NCI-H2029 (cell line): ENCODE measurements at regions not wholly inside any gene's neighbourhood (a gene's known extent, or its start where the extent isn't known, plus 50 kb on each side); places are given as distances from the start of the nearest gene placed in this dataset.
"Not testable (repeated sequence)": the region's sequence is repeated elsewhere in the genome, so short reads cannot be mapped to it uniquely, and the experiment has no call there.

Source experiments
- DNase-seq: peaks from one replicate; lab custom pipeline; 2025; lab: John Stamatoyannopoulos, UW

DNA sequence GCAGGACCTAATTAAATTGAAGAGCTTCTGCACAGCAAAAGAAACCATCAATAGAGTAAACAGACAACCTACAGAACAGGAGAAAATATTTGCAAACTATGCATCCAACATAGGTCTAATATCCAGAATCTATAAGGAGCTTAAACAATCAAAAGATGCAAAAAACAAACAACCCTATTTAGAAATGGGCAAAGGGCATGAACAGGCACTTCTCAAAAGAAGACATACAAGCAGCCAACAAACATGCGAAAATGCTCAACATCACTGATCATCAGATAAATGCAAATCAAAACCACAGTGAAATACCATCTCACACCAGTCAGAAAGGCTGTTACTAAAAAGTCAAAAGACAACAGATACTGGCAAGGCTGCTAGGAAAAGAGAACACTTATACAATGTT lies 189.2 kb downstream of the CYP26B1 start:
- not testable (repeated sequence) for DNase-seq

GRCh38 chr2:71952572-71953188 lies 195.0 kb downstream of the CYP26B1 start:
- no peak for DNase-seq

GRCh38 chr2:71951718-71952404 lies 195.8 kb downstream of the CYP26B1 start:
- no peak for DNase-seq

DNA sequence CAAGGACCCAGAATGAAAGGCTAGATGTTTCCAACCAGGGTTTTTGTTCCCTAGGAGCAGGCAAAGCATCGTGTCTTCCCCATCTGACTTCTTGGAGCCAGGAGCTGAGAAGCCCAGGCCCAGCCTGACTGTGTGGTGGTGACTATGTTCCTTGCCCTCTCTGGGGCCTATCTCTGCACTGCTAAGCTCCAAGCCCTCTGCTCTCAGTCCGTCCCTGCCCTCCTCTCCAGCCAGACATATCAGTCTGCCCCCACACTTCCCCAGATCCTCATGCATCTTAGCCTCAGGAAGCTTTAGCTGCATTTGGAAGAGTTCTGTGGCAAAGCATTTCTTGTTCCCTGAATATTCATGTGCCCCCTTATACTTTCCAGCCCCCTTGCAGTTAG lies 196.6 kb downstream of the CYP26B1 start:
- DNase-seq = no peak

DNA sequence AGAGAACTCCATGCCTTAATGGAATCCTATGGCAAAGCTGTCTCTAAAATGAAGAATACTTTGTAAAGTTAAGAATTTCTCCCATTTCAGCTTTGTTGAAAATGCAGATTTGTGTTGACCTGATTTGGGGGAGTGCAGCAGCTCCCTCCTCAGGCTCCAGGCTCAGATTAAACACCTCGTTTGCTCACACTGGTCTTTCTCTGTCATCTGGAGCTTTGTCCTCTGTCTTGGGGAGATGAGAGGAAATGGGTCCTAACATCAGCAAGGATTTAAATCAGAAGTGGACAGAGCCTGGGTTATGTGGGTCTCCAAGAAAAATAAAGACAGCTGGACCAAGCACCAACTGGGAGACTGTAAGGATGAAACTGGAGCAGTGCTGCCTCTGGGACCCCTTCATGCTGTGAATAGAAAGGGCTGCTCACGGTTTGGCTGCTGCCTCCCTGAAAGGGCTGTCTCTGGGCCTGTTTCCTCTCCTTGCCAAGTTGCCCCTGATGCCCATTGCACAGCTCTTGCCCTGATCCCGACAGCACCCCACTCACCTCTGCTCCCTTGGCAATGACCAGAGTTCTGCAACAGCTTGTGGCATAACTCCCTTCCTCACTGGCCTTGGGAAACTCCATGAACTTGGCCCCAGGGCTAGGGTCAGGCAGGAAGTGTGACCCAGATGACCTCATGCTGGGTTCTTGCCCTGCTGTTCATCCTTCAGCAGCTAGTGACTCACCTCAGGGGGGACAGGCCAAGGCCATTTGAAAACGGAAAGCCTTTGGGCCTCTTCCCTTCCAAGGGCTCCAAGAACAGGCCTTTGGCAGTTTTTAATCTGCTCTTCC lies 197.2 kb downstream of the CYP26B1 start:
- no peak for DNase-seq

GRCh38 chr2:71949537-71949798 lies 198.2 kb downstream of the CYP26B1 start:
- DNase-seq = no peak

DNA sequence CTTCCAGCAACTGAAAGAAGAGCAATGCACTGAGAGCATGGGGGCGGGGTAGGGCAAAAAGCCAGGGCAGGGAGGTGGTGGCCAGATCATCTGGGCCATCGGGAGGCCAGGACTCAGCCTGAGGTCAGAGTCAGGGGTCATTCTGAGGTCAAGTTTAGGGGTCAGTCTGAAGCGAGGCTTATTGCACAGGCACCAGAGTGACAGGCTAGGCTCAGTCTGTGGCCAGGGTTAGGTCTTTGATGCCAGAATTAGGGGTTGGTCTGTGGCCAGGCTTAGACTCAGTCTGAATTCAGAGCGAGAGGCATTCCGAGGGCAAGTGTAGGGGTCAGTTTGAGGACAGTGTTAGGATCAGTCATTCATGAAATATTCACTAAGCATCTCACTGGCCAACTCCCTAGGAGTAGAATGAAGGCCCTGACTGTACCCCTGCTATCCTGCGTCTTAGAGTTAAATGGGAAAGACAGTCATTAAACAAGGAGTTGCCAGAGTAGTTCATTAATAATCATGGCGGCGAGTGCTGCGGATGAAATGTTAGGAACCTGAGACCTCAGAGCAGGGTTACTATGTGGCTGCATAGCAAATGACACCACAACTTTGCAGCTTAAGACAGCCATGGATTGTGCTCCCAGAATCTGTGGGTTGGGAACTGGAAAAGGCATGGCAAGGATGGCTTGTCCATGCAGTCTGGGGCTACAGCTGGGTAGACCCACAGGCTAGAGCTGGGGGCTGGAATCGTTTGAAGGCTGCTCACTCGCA lies 198.7 kb downstream of the CYP26B1 start:
- no peak for DNase-seq

DNA sequence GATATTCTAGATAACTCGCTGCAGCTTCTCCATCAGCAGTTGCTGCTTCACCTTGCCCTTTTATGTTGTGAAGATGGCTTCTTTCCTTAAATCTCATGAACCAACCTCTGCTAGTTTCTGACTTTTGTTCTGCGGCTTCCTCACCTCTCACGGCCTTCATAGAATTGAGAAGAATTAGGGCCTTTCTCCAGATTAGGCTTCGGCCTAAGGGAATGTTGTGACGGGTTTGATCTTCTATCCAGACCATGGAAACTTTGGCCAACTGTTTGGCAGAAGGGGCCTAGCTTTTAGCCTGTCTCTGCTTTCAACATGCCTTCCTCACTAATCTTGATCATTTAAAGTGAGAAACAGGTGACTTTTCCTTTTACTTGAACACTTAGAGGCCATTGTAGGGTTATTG lies 199.9 kb downstream of the CYP26B1 start:
- DNase-seq = no peak

- no peak for DNase-seq
Observed at GRCh38 chr2:71945603-71945959, 202.1 kb downstream of the CYP26B1 start.

DNA sequence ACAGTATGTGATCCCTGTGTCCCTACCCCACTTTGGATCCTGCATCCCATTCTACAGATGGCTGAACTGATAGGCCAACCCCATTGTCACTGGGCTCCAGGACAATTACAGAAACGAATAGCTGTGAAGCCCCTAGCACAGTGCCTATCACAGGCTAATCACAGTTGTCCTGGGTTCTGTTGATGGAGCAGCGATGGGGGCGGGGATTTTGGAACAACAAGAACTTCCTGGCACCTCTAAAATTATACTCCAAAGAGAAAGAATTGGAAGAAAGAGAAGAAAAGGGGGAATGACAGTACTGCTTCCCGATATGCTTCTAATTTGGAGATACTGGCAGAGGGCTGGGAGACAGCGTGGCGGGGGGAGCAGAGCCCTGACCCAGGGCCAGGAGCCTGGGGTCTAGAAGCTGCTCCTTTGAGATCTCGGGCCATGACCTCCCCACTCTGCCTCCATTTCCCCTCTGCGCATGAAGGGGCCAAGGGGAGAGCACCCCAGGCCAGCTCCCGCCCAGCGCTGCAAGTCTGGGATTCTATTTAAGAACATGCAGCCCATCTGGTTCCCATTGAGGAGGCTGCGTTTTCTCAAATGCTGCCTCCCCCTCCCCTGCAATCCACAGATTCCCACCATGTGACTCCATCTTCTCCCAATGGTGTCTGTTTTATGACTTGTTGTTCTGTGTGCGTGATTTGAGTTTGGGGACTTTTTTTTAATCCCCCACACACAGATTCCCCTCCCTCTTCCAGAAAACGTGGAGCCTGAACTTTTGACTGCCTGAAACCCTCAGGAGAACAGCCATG lies 202.7 kb downstream of the CYP26B1 start:
- DNase-seq = no peak

- DNase-seq = no peak
Observed at GRCh38 chr2:71944183-71944550, 203.5 kb downstream of the CYP26B1 start.

DNA sequence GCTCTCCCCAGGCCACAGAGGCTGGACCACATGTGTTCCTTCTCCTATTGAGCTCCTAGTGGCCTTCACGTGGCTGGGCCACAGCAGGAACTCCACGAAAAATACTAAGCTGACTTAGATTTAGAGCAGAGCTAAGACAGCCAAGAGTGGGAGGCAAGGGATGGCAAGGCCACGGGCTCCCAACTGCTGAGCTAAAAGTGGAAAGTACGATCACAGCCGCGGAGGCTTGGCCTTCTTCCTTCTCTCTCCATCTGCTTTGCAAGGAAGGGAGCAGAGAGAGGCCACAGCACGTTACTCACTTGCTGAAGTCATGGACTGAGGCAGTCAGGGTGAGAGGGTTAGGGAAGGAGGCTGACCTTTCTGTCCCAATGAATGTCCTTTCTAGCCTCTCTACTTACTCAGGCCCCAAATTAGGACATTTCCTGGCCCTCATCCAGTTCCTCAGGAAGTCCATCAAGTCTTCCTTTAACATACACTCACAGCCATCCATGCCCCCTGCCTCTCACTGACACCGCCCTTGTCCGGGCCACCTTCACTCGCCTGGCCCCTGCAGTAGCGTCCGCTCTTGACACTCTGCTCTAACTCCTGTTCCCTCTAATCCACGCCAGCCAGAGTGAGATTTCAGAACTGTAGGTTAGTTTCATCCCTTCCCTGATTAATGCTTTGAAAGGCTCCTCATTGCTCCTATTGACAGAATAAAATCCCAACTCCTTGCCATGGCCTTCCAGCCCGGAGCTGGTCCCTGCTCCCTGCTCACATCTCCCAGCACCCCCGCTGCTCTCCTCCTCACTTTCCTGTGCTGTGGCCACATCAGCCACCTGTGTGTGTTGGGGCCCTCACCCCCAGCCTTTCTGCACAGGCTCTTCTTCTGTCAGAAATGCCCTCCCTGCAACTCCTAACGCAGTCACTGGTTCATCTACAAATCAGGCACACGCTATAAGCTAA lies 204.2 kb downstream of the CYP26B1 start:
- no peak for DNase-seq

GRCh38 chr2:71941726-71942525 lies 205.7 kb downstream of the CYP26B1 start:
- DNase-seq = no peak

- DNase-seq = no peak
Observed at GRCh38 chr2:71940695-71941094, 207.0 kb downstream of the CYP26B1 start.

DNA sequence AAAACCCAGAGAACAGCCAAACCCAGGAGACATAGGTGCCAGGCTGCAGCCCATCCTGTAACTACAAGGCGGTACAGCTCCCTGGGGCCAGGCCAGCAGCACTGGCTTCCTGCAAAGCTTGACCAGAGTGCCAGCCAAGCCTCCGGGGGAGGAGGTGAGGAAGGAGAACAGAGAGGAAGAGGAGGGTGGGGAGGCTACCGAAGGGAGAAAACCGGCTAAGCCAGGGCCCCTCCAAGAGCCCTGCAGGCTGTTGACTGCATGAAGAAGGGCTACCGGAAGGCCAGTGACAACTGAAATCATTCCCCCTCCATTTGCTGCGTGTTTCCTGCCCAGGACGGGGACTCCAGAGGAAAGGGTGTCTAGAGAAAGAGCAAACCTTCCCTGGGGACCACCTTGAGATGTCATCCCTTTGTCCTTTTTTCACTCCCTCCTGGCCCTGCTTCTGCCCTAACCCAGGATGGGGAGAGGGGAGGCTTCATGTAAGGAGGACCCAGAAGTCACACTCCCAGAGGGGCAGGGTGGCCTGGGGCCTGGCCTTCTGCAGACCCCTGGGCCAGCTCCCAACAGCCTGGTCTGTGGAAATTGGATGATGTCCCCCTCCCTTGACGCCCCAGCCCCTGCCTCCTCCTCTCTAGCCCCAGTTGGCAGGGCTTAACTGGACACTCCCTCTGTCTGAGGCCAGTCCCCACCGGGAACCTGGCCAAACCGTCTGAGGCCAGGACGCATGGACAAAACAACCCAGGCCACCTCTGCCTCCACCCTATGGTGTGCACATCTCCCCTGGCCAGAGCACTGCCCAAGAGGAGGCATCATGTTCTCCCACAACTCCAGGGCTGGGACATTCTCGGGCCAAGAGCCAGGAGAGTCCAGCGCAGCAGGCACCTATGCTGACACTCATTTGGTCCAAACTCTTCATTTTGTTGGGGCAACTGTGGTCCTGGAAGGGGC lies 207.8 kb downstream of the CYP26B1 start:
- no peak for DNase-seq

DNA sequence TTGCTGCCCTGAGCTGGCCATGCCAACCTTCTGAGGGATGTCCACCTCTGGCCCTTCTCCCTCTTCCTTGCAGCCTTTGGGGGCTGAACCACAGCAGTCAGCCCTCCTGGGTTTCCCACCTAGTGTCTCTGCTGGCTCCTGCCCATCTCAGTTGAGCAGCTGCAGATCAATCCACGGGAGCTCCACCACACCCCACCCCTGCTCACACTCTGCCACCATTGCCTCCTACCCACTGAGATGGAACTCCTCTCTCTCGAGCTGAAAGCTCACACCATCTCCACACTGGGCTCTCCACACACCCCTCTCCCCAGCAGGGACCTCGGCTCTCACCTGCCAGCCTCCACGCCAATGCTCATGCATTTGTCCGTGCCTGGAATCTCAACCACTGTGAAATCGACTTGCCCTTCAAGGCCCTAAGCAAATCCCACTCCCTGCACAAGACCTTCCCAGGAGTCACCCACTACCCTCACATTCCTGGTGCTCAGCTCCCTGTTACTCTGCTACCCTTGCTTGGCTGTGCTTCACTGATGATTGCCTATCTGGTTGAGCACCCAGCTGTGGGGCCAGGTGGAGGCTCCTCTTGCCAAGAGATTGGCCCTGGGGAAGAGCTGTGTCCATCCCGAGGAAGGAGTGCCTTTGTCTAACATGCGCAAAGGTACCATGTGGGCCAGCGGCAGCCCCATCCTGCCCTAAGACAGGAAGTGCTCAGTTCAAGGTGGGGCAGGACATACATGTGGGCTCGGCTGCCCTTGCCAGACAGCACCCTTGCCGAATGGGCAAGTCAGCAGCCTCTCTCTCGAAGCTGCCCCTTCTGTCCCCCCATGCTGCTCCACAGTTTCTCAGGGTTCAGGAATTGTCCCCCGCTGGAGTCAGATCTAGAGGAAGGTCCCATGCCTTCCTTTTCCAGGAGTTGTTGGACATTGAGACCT lies 208.7 kb downstream of the CYP26B1 start:
- DNase-seq = no peak

DNA sequence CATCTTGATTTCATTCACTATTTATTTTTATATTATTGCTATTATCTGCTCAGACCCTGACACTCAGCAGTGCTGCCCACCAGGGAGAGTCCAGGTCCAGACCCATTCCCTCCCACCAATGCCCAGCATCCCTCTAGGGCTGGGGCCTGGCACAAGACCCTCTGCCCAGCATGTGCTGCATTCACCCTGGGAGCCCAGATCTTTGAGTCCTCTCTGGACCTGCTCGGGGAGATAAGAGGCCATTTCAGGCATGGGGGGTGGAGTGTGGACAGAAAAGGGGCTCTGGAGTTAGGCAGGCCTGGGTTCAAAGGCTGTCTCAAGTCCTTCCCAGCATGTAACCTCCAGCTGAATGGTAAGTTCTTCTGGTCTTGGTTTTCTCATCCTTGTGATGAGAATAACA lies 209.6 kb downstream of the CYP26B1 start:
- DNase-seq = no peak

- DNase-seq = no peak
Observed at GRCh38 chr2:71937396-71937795, 210.3 kb downstream of the CYP26B1 start.
